NCI-H2107 treated with DMSO at 0.1 percent for 48 hours (cell line): ENCODE measurements at regions not wholly inside any gene's neighbourhood (a gene's known extent, or its start where the extent isn't known, plus 50 kb on each side); places are given as distances from the start of the nearest gene placed in this dataset.
"Not testable (repeated sequence)": the region's sequence is repeated elsewhere in the genome, so short reads cannot be mapped to it uniquely, and the experiment has no call there.

Experiments used
- DNase-seq: peaks from one replicate; lab custom pipeline; 2025; ENCODE audit not compliant: unreplicated experiment; lab: John Stamatoyannopoulos, UW

DNA sequence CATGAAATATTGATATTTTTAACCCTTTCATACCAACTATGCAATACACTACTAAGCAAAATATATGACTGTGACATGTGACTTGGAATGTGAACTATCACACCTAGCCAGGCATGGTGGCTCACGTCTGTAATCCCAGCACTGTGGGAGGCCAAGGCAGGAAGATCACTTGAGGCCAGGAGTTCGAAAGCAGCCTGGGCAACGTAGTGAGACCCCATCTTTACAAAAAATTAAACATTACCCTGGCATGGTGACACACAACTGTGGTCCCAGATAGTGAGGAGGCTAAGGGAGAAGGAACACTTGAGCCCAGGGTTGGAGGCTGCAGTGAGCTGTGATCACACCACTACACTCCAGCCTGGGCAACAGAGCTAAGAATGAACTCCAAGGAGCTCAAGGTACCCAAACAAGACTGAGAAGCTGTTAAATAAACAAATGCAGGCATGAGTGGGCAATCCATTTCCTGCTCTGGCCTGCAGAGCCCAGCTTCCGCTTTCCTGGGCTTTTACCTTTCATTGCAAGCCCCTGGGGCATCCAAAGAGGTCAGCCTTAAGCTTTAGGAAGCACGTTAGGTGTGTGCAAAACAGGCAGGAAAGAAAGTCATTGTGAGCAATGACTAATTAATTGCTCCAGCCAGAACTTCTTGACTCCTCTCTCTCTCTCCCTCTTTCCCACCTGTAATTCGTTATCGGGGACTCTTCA is 162.1 kb upstream of the FOXK1 start:
- DNase-seq = no peak

DNA sequence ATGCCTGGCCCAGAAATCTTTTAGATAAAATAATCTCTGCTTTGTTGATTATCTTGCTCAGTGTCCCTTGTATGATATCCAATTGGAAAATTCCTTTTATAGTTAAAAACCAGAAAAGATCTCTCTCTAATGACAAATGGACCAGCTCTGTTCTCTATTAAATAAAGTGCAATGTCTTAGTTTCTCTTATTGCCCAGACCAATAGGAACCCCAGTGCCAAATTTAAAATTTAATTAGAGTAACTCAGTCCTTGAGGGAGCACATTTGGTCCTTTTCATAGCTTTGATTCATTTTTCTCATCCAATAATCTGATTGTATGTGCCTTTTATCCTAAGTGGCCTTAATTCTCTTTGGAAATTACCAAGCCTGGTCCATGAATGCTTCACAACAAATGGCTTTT is 158.9 kb upstream of the FOXK1 start:
- no peak for DNase-seq

DNA sequence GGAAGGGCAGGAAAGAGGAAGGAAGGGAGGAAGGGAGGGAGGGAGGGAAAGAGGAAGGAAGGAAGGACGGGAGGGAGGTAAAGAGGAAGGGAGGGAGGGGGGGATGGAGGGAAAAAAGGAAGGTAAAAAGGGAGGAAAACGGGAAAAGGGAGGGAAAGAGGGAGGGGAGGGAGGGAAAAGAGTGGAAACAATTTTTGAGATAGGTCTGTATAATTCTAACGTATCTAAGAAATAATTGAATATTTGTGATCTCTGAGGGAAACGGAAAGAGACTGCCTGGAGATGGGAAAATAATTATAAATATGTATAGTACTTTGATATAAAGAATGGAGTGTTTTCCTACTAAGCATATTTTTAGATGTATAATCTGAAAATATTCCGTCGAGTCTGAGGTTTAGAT is 158.2 kb upstream of the FOXK1 start:
- DNase-seq = no peak

DNA sequence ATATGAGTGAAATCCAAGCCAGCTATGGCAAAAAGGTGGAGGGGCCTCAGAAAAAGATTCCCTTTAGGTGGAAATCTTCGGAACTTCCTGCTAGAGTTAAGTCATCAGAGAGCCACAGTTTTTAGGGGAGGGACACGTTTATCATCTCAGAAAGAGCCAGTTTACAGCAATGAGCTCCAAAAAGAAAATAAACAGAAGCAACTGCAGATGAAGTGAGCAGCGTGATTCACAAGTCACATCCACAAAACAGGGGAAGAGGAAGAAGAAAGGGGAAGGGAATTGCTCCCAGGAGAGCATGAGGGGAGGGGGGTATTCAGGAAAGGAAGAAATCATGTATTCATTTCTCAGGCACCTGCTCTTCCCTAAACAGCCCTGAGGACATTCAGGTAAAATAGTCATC is 156.2 kb upstream of the FOXK1 start:
- DNase-seq = no peak

DNA sequence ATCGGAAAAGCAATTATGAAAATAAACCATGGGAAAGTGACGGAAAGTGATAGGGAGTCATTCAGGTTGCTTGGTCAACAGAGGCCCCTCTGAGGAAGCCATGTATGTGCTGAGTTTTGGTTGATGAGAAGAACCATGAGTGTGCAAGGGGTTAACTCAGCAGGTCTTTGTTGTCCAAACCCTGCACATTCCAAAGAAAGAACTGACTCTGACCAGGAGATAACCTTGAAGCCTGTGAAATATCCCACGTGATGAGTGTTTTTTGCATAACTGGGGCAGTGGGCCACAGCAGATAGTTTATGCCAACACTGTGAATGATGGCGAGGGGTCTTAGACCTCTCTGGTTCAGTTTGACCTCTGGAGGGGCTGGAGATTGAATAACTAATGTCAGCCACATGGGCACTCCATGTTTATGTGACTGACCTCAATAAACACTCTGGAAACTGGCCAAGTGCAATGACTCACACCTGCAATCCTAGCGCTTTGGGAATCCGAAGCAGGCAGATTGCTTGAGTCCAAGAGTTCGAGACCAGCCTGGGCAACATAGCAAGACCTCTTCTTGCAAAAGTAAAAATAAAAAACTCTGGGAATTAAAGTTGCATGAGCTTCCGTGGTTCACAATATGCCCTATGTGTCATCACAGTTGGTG is 154.0 kb upstream of the FOXK1 start:
- no peak for DNase-seq

DNA sequence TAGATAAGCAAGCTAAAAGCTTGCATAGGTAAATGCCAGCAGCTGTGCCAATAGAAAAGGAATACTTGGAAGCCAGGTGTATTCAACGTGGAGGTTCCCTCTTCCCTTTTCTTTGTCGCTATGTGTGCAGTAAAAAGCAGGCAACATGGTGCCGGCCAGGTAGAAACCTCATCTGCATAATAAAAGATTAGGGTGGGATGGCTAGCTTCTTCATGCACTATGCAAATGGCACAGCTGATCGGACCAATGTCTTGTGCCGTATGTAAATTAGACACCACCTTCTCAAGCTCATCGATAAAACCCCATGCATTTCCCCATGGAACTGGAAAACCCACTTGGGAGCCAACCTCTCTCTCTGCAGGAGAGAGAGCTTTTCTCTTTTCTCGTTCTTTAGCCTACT is 150.9 kb upstream of the FOXK1 start:
- DNase-seq = no peak

DNA sequence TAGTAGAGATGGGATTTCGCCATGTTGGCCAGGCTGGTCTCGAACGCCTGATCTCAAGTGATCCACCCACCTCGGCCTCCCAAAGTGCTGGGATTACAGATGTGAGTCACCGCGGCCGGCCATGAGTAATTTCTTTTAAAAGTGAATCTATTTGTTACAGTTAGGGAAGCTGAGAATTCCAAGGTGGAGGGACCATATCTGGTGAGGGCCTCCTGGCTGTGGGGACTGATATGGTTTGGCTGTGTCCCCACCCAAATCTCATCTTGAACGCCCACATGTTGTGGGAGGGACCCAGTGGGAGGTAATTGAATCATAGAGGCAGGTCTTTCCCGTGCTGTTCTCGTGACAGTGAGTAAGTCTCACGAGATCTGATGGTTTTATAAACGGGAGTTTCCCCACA is 148.8 kb upstream of the FOXK1 start:
- DNase-seq = not testable (repeated sequence)

DNA sequence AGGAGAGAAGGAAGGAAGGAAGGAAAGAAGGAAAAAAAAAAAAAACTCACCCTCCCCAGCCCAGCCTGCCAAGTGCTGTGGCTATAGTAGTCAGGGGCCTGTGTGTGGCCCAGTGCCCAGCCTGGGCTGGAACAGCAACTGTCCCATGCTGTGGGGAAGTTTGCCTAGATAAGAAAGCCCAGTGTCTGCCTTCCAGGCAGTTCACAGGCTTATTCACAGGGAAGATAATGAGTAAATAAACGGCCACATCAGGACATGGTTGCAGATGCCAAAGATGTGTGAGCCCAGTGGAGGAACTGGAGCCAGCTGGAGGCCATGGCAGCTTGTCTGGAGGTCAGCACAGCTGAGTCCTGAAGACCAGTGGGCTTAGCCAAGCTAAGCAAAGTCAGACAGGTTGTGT is 132.4 kb upstream of the FOXK1 start:
- DNase-seq = no peak

DNA sequence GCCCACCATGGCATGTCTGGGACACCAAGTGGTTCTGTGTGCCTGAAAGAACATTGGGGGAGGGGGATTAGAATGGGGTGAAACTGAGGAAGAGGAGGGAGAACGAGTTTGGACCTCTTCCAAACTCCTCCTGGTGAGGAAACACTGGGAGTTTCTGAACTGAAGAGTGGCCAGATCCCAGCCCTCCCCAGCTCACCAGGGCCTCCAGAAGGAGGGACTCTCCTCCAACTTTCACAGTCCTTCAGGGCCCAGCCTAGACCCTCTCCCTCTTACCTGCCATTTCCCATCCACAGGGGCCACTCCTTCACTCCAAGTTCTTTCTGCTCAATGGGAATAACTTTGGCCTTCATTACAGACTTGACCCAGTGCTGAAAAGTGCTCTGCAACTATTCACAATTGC is 132.0 kb upstream of the FOXK1 start:
- DNase-seq = no peak

DNA sequence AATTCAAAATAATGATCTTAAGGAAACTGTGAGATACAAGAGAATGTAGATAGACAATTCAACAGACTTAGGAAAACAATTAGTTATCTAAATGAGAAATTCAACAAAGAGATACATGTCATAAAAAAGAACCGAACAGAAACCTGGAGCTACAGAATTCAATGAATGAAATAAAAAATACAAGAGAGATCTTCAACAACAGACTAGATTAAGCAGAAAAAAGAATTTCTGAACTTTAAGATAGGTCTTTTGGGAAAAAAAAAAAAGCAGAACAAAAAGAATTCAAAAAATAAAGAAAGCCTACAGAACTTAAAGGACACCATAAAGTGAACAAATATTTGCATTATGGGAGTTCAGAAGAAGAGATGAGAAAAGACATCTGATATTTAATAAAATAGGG is 129.1 kb upstream of the FOXK1 start:
- no peak for DNase-seq

DNA sequence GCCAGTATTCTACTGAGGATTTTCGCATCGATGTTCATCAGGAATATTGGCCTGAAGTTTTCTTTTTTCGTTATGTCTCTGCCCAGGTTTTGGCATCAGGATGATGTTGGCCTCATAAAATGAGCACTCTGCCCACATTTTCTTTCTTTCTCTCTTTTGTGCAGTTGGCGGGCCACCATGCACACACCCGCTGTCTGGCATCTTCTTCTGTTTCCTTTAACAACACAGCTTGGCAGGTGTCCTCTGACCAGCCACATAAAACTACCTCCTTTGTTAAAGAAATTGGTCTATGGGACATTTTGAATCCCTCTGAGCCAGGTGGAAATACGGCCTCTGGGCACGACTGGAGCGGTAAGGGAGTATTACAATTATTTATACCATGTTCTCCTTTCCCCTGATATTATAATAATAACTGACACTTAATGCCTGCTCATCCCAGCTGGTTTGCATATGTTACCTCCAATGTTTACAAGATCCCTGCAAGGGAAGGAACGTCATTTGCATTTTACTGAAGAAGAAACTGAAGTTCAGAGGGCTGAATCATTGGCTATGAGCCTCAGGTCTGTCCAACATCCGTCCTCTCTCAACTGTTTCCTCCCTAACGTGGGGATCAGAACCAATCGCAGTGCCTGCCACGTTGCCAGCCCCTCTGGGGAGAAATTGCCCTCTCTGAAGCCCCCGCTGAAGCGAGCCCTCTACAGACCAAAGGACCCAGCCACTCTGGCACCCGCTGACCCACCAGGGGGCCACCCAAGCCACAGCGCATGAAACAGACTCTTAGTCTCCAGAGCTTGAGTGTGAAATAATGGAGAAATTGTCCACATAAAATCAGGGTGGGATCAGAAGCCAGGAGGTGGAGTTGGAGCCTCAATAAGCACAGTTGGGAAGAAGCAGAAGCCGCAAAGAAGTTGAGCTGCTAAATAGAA is 125.0 kb upstream of the FOXK1 start:
- no peak for DNase-seq

DNA sequence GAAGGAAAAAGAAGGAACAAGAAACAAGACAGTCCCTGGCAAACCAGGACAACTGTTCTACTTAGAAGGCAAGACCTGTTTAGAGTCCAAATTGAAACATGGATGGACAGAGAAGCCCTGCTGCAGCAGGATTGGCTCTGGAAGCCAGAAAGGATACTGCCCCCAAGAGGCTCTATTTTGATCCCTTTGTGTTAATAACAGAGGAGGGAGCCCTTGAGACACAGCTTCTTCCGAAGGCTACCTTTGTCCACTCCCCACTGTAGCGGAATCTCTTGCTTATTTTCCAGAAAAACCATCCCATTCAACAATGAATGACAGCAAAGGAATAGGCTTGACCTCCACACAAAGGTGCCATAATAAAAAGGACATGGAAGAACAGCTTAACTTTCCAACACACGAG is 120.3 kb upstream of the FOXK1 start:
- no peak for DNase-seq

DNA sequence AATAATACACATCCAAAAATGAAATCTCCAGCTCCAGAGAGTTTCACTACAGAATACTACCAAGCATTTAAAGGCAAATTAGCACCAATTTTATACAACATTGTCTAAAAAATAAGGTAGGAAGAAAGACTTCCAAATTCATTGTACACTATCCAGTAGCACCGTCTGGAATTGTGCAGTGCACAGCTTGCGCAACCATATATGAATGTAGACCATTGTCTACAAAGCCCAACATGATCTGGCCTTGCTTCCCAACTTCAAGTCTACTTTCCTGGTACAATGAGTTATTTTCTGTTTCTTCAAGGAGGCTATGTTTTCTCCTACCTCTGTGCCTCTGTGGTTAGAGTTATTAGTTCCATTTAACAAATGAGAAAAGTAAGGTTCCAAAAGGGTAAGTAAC is 115.4 kb upstream of the FOXK1 start:
- no peak for DNase-seq

DNA sequence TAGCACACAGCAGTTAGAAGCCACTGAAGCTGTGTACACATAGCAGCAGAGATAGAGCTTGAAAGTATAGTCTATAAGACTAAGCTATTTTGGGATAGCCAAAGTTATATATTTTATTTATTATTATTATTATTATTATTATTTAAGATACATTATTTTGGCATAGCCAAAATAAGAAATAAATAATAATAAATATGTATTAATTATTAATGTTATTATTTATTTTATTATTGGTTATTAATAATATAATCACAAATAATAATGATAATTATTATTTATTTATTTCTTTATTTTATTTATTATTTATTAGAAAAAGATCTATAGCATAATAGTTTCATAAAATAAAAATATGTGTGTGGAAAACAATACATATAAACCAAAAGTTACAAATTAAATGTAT is 107.2 kb upstream of the FOXK1 start:
- no peak for DNase-seq

DNA sequence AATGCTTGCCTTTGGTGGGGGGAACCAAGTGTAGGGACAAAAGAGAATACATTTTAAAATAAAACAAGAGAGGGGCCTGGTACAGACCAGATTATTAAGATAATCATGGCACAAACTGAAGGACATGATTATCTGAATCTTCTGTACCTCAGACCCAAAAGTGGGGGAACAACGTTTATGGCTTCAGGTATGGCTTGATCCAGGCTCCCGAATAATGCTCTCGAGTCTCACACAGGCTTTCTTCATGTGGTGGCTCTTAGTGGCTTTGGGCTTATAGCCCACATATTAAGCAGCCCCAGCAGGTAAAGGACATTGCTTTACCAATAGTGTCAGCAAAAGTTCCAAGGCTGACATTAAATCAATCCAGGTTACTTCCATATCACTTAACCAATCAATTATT is 106.8 kb upstream of the FOXK1 start:
- DNase-seq = no peak

DNA sequence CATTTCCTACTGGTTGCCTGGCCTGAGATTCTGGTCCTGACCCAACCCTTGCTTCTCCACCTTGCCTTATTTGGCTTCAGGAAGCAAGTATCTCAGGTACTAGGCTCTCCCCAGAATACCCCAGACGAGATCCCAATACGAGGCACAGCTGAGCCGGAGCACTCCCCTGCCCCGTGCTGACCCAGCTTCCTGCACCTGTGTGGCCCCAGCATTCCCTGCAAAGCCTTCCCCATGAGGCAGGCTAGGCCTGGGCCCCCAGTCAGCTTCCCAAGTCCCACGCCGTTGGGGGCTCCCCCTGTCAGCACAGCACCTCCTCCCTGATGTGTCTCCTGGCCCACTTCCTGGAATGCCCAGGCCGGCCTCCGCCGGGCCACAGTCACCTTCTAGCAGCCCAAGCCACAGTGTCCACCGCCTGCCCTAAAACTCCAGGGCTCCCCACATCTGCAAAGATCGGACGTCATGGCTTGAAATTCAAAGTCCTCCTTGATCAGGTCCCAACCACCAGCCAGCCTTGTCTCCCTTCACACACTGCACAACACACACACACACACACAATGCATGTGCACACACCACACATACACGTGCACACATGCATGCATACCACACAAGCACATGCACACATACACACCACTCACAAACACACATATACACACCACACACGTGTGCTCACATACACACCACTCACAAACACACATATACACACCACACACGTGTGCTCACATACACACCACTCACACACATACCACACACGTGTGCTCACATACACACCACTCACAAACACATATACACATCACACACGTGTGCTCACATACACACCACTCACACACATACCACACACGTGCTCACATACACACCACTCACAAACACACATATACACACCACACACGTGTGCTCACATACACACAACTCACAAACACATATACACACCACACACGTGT is 78.9 kb upstream of the FOXK1 start:
- DNase-seq = no peak

DNA sequence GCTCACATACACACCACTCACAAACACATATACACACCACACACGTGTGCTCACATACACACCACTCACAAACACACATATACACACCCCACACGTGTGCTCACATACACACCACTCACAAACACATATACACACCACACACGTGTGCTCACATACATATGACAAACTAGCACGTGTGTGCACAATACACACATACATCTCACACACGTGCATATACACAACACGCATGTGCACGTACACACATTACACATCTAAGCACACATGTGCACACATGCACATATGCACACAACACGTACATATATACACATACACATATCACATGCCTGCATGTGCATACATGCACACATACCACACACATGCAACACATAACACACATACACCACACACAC is 78.3 kb upstream of the FOXK1 start:
- DNase-seq = no peak

DNA sequence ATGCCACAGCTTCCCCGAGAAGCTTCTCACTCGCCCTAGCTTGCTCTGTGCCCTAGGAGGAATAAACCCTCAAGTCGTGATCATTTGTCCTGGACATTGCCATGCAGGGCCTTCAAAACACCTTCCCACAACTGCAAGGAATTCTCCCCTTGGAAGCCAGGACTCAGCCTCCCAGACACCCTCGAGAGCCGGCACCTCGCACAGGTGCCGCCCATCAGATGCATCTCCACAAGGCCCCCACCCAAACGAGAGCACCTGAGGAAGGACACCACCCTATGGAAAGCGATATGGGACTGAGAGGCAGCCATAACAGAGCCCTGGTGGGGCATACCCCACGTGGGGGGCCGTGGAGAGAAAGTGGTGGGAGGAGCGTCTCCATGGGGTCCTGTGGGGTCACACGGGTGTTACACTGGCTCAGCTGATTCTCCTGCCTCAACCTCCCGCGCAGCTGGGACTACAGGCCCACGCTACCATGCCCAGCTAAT is 77.6 kb upstream of the FOXK1 start:
- DNase-seq = no peak

DNA sequence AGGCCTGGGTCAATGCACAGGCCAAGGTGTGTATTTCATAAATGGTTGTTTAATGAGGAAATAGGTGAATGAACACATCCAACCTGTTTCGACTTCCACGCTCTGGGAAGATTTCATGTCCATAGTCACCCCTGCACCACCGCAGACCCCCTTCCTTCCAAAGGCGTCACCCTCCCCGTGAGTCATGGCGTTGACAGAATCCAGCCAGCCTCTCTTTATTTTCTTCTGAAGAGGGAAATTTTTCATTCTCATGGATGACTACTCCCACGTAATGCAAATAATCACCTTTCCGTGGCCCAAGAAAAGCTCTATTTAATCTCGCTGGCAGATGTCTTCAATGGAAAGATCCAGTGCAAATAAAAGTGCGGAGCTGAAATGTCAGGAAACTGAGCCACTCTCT is 75.3 kb upstream of the FOXK1 start:
- no peak for DNase-seq

DNA sequence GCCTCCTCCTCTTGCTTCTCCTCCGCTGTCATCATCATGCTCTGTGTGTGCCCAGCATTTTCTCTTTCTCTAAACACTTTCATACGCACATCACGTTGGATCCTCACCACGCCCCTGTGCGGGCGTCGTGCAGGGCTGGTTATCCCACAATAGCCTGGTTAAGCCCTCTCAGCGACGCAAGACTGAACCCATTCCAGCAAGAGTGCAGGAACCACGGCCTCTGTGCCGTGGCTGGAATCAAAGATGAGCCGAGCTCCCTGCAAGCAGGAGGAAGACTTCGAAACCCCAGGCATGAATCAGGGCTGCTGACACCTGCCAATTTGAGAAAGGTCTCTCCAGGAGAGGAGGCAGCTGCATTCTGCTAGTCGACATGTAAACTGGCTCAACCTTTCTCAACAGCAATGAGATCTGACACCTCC is 74.8 kb upstream of the FOXK1 start:
- DNase-seq = no peak

DNA sequence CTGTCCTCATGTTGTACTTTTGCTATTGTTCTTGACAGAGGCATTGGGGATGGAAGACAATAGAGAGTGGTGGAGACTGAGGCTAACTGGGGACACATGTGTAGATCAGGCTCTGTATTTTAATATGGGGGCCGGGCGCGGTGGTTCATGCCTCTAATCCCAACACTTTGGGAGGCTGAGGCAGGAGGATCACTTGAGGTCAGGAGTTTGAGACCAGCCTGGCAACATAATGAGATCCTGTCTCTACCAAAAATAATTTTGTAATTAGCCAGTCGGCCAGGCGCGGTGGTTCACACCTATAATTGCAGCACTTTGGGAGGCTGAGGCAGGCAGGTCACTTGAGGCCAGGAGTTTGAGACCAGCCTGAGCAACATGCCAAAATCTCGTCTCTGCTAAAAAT is 72.5 kb upstream of the FOXK1 start:
- not testable (repeated sequence) for DNase-seq
